Mucosa of rectum (tissue), 2 donors: ENCODE measurements at regions not wholly inside any gene's neighbourhood (a gene's known extent, or its start where the extent isn't known, plus 50 kb on each side); places are given as distances from the start of the nearest gene placed in this dataset.

ENCODE experiments used
- H3K27ac ChIP-seq, 2 donors: one replicate each; pipeline ENCODE4 v1.7.0; 2013; ENCODE audit warnings: inconsistent platforms in 2 of 2, low read depth in 2 of 2, low read length in 2 of 2
- H3K27me3 ChIP-seq, 2 donors: one replicate each; pipeline ENCODE4 v1.7.0; 2013; ENCODE audit warnings: low read length in 2 of 2; ENCODE audit not compliant: control insufficient read depth in 2 of 2, insufficient read depth in 2 of 2
- H3K36me3 ChIP-seq, 2 donors: one replicate each; pipeline ENCODE4 v1.7.0; 2013; ENCODE audit warnings: low read length in 2 of 2; ENCODE audit not compliant: control insufficient read depth in 2 of 2, insufficient read depth in 2 of 2
- H3K4me1 ChIP-seq, 2 donors: one replicate each; pipeline ENCODE4 v1.7.0; 2013; ENCODE audit warnings: low read length in 2 of 2, mild to moderate bottlenecking in 1 of 2; ENCODE audit not compliant: control insufficient read depth in 2 of 2, insufficient read depth in 2 of 2
- H3K4me3 ChIP-seq, 2 donors: one replicate each; pipeline ENCODE4 v1.7.0; 2013; ENCODE audit warnings: low read length in 2 of 2
- H3K9ac ChIP-seq, 2 donors: one replicate each; pipeline ENCODE4 v1.7.0; 2013; ENCODE audit warnings: low read length in 2 of 2, low read depth in 1 of 2, mild to moderate bottlenecking in 1 of 2
- H3K9me3 ChIP-seq, 2 donors: one replicate each; pipeline ENCODE4 v1.7.0; 2013; ENCODE audit warnings: low read length in 2 of 2; ENCODE audit not compliant: control insufficient read depth in 2 of 2
- donor health status: healthy.
- donor health status: Normal muscosa, but diverticular disease.

DNA sequence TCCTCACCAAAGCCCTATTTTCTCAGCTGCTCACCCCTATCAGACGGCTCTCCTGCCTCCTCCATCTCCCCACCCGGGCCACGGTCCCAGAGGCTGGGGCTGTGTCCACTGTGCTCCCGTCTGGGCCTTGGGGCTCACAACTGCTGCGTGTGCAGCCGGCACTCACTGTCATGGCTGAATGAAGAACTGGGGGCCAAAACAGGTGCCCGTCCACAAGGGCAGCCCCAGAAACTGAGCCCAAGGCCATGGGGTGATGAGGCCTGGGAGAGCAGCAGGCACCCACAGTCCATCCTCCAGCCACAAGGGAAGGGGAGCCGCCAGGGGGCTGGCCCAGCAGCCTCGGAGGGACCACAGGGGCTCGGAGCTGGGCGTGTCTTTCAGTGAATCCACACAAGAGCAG lies 159.5 kb downstream of the DLL1 start:
- H3K4me1 ChIP-seq, result peaks cover 0 to 3% of the 10 kb centered on the region in 2 donors
- no peaks in the 10 kb centered on the region for H3K9me3 ChIP-seq
- no peaks in the 10 kb centered on the region for H3K36me3 ChIP-seq
- no peaks in the 10 kb centered on the region for H3K27me3 ChIP-seq
- no peak overlapping the region for H3K27ac ChIP-seq
- H3K4me3 ChIP-seq, result no peak overlapping the region
- no peak overlapping the region for H3K9ac ChIP-seq

DNA sequence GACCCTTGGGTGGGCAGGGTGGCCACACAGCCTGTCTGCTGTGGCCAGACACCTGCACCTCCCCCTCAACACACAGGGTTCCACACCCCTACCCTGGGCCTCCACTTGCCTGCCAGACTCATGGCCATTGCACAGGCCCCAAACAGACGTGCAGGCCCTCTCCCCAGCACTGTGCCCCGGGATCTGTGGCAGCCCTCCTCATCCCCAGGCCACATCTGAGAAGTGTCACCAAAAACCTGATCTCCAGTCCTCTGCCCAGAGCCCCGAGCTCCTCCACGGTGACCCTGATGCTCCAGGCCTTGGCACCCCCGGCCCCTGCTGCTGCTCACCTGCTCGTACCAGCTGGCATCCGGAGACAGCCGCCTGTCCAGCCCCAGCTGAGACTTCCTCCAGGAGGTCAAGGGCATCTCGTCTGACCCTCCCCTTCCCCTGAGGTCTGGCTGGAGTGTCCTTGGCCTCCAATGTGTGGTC lies 160.1 kb downstream of the DLL1 start:
- H3K4me1 ChIP-seq, result peaks cover 0 to 3% of the 10 kb centered on the region in 2 donors
- no peak overlapping the region for H3K4me3 ChIP-seq
- no peaks in the 10 kb centered on the region for H3K36me3 ChIP-seq
- H3K9me3 ChIP-seq, result no peaks in the 10 kb centered on the region
- no peaks in the 10 kb centered on the region for H3K27me3 ChIP-seq
- no peak overlapping the region for H3K27ac ChIP-seq
- H3K9ac ChIP-seq, result no peak overlapping the region

DNA sequence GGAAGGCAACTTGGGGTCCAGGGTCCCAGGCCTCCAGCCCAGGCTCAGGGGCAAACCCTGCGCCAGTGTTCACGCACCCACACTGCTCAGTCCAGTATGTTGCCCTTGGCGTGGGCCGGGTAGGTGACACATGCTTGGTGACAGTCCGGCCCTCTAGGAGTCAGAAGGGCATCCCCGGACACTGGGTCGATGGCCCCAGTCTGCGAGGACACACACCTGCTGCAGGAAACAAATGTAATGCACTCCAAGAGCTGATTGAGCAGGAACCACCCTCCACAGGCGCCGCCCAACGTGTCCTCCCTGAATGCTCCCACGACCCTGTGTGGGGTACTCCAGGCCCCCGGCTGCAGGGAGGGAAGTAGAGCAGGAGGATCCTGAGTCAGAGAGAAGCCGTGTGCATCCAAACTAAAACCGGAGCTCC lies 160.7 kb downstream of the DLL1 start:
- H3K9me3 ChIP-seq, result no peaks in the 10 kb centered on the region
- no peaks in the 10 kb centered on the region for H3K27me3 ChIP-seq
- no peaks in the 10 kb centered on the region for H3K36me3 ChIP-seq
- H3K4me3 ChIP-seq, result no peak overlapping the region
- H3K4me1 ChIP-seq, result peaks cover 0 to 3% of the 10 kb centered on the region in 2 donors
- no peak overlapping the region for H3K9ac ChIP-seq
- H3K27ac ChIP-seq, result no peak overlapping the region

DNA sequence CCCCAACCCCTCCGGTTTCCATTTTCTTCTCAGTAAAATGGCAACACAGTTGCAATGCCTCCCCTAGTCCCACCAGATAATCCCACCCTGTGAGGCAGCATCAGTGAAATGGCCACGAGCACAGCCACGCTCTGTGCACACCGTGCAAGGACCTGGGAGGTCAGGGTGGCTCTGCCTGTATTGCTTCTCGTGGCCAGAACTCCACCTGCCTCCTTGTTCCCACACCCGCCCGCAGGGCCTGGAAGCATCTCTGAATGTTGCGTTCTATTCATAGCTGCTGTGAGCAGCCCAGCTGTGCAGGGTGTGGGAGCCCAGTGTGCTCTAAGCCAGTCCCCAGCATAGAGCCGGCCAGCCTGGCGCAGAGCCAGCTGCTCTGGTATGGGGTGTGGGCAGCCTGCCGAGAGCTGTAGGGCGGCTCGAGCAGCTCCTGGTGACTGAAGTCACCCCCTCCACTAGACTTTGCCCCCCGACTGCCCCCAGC lies 161.1 kb downstream of the DLL1 start:
- Histone ChIP-seq H3K9ac (no peak overlapping the region), H3K27ac (no peak overlapping the region), H3K36me3 (no peaks in the 10 kb centered on the region), H3K27me3 (no peaks in the 10 kb centered on the region), H3K4me1 (peaks cover 0 to 3% of the 10 kb centered on the region in 2 donors), H3K9me3 (no peaks in the 10 kb centered on the region), H3K4me3 (no peak overlapping the region)

DNA sequence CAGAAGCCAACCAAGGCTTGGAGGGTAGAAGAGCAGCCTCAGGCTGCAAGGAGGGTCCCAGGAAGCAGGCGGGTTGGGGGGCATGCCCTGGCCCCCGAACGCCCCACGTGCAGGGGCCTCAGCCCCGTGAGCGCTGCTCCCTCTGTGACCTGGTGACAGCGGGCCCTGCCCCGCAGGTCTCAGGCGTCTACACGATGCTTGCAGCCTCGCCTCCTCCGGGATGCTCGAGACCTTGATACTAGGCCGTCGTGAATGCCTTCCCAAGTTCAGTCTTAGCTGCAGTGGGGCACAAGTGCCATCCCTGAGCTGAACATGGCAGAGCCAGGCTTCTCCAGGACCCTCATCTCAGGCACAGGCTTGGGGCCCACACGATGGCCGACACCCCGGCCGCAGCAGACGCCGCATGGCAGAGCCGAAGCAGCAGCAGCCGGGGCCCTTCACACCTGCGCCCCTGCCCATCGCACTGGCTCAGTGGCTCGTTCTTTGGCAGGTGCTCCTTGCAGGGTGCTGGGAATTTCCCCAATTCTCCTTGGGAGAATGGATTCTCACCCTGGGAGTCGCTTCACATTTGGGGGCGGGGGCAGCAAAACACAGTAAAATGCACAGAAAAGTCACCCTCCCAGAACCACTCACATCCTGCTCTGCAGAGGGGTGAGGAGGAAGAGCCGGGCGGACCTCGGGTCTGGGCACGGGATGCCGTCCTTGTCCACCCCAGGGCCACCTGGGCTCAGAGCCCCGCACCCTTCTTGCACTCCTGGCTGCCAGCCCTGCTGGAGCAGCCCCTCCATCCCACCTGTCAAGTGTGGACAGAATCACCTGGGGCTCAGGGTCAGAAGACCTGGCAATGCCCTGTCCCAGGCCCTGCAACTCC lies 161.8 kb downstream of the DLL1 start:
- H3K27ac ChIP-seq, result no peak overlapping the region
- no peak overlapping the region for H3K9ac ChIP-seq
- H3K4me1 ChIP-seq, result peaks cover 0 to 3% of the 10 kb centered on the region in 2 donors

DNA sequence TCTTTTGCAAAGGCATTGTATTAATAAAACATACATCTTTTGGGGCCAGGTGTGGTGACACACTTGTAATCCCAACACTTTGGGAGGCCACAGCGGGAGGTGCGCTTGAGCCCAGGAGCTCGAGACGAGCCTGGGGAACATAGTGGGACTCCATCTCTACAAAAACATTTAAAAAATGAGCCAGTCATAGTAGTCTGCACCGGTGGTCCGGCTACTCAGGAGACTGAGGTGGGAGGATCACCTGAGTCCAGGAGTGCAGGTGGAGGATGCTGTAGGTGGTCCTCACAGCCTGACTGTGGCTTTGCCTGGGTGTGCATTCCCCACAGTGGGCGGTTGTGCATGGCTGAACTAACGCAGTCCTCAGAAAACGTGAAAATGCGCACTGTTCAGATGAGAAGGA lies 162.5 kb downstream of the DLL1 start:
- Histone ChIP-seq H3K36me3 (no peaks in the 10 kb centered on the region), H3K4me1 (peaks cover 0 to 3% of the 10 kb centered on the region in 2 donors), H3K9me3 (no peaks in the 10 kb centered on the region), H3K27me3 (no peaks in the 10 kb centered on the region), H3K4me3 (no peak overlapping the region), H3K27ac (no peak overlapping the region), H3K9ac (no peak overlapping the region)

More for the DNA sequence above, 161.8 kb downstream of the DLL1 start:
- Histone ChIP-seq H3K36me3 (no peaks in the 10 kb centered on the region), H3K9me3 (no peaks in the 10 kb centered on the region), H3K4me3 (no peak overlapping the region), H3K27me3 (no peaks in the 10 kb centered on the region)

DNA sequence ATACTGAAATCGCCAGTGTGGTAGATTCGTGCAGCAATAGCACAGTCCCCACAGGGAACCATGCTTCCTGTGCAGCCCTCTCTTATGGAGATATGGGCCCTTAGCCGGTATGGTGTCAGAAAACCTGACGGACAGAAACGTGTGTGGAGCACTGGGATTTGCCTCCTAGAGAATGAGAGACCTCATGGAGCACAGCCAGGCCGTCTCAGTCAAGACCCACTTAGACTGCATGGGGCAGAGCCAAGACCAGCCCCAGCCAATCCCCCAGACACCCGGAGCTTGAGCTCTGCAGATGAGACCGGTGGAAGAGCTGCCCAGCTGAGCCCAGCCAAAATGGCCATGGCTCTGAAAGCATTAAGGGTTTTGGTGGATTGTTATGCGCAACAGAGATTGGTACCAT lies 163.7 kb downstream of the DLL1 start:
- peaks cover 0 to 2% of the 10 kb centered on the region in 2 donors for H3K9me3 ChIP-seq
- no peaks in the 10 kb centered on the region for H3K36me3 ChIP-seq
- H3K4me3 ChIP-seq, result no peak overlapping the region
- no peak overlapping the region for H3K9ac ChIP-seq
- H3K27ac ChIP-seq, result no peak overlapping the region
- no peaks in the 10 kb centered on the region for H3K27me3 ChIP-seq
- H3K4me1 ChIP-seq, result peaks cover 0 to 3% of the 10 kb centered on the region in 2 donors

DNA sequence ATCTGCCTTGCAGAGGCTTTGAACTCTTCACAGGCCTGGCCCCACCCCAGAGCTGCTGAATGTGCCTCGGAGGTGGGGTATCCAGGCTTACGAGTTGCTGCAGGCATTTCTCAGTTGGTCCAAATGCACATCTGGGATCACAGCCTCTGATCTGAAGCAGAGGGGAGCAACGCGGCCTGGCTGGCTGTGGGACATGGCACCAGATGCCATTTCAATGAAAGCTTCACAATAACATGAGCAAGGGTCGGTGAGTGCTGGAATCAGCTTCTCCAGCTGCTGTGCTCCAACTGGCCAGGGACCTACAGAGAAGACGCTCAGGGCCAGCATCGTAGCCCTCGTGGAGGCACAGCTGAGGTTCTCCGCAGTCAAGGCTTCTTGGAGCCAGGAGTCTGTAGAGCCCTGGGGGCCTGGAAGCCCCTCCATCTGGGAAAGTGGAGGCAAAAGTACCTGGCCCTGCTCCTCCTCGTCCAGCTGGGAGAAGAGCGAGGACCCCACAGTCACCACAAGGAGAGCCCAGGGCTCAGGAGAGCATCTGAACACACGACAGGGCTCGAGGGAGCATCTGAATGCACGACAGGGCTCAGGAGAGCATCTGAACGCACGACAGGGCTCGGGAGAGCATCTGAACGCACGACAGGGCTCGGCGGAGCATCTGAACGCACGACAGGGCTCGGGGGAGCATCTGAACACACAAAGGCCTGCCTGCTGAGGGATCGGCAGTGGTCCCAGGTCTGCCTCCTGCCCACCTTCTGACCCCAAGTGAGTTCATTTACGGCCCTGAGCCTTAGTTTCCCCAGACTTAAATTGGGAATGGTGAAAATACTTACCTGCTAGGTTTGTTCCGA lies 165.2 kb downstream of the DLL1 start:
- Histone ChIP-seq H3K9me3 (peaks cover 0 to 2% of the 10 kb centered on the region in 2 donors), H3K4me1 (peaks cover 0 to 3% of the 10 kb centered on the region in 2 donors), H3K9ac (no peak overlapping the region), H3K36me3 (no peaks in the 10 kb centered on the region), H3K4me3 (no peak overlapping the region), H3K27ac (no peak overlapping the region), H3K27me3 (no peaks in the 10 kb centered on the region)

DNA sequence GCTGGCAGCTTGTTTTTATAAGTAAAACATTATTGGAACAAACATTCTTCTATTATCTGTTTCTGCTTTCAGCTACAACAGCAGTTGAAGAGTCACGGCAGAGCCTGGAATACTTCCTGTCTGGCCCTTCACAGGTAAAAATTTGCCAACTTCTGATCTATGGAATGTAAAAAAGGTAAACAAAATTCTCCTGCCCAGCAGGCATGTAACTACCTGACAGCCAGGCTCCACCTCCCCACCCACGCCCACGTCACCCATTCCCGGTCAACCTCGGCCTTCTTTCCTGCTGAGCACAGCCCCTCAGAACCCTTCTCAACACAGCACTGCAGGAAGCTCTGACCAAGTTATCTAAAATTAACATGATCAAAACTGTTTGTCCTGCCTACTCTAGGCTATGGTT lies 166.0 kb downstream of the DLL1 start:
- H3K4me3 ChIP-seq, result no peak overlapping the region
- H3K9ac ChIP-seq, result no peak overlapping the region
- H3K9me3 ChIP-seq, result peaks cover 0 to 2% of the 10 kb centered on the region in 2 donors
- no peaks in the 10 kb centered on the region for H3K27me3 ChIP-seq
- no peaks in the 10 kb centered on the region for H3K36me3 ChIP-seq
- H3K4me1 ChIP-seq, result peaks cover 0 to 3% of the 10 kb centered on the region in 2 donors
- H3K27ac ChIP-seq, result no peak overlapping the region

DNA sequence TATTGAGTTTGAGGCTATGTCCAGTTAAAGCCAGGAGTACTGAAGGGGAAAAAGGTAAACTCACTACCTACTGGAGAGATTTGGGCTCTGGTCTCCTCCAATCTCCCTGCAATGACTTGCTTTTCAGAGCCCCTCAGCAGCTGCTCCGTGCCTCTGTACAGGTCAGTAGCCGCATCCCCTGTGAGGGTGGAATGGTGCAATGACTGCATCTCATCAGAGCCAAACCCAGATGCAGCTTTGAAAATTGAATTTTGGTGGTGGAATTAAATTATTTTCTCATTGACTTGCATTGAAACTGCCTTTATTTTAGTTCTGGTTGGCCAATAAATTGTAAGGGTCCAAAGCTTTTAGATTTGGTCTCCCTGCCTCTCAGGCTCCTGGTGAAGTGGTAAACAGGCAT lies 166.7 kb downstream of the DLL1 start:
- Histone ChIP-seq H3K4me1 (no peaks in the 10 kb centered on the region), H3K27me3 (no peaks in the 10 kb centered on the region), H3K4me3 (no peak overlapping the region), H3K9me3 (peaks cover 2 to 3% of the 10 kb centered on the region in 2 donors), H3K9ac (no peak overlapping the region), H3K27ac (no peak overlapping the region), H3K36me3 (no peaks in the 10 kb centered on the region)
